Hematopoietic multipotent progenitor cell treated with erythropoietin and hydrocortisone succinate and interleukin-3 and kit ligand, for 17 days (in vitro differentiated cells): ENCODE measurements at regions not wholly inside any gene's neighbourhood (a gene's known extent, or its start where the extent isn't known, plus 50 kb on each side); places are given as distances from the start of the nearest gene placed in this dataset.

Source experiments
- DNase-seq: peaks from one replicate; pipeline ENCODE4 v3.0.0-alpha.2; 2015; ENCODE audit warnings: low spot score

GRCh38 chr6:134739299-134740026 lies 210.4 kb downstream of the ALDH8A1 start:
- DNase-seq: no peak

- DNase-seq: no peak
Measured at GRCh38 chr6:134738211-134738885, 211.6 kb downstream of the ALDH8A1 start.

- no peak for DNase-seq
Measured at GRCh38 chr6:134735461-134735860, 214.4 kb downstream of the ALDH8A1 start.

GRCh38 chr6:134734312-134734869 lies 215.5 kb downstream of the ALDH8A1 start:
- no peak for DNase-seq

- DNase-seq: no peak
Measured at GRCh38 chr6:134733801-134734200, 216.1 kb downstream of the ALDH8A1 start.

- DNase-seq: no peak
Measured at GRCh38 chr6:134732763-134733162, 217.1 kb downstream of the ALDH8A1 start.

GRCh38 chr6:134731615-134732014 lies 218.3 kb downstream of the ALDH8A1 start:
- DNase-seq: no peak

- no peak for DNase-seq
Measured at GRCh38 chr6:134730013-134730412, 219.9 kb downstream of the ALDH8A1 start.

GRCh38 chr6:134729561-134729960 lies 220.3 kb downstream of the ALDH8A1 start:
- no peak for DNase-seq

- DNase-seq: no peak
Measured at GRCh38 chr6:134727081-134727480, 222.8 kb downstream of the ALDH8A1 start.

- no peak for DNase-seq
Measured at GRCh38 chr6:134725590-134725989, 224.3 kb downstream of the ALDH8A1 start.

GRCh38 chr6:134724771-134725340 lies 225.0 kb downstream of the ALDH8A1 start:
- no peak for DNase-seq

GRCh38 chr6:134723081-134723871 lies 226.6 kb downstream of the ALDH8A1 start:
- DNase-seq: no peak

GRCh38 chr6:134722200-134722870 lies 227.6 kb downstream of the ALDH8A1 start:
- DNase-seq: no peak

GRCh38 chr6:134721060-134721405 lies 228.9 kb downstream of the ALDH8A1 start:
- DNase-seq: no peak

- no peak for DNase-seq
Measured at GRCh38 chr6:134720353-134721059, 229.4 kb downstream of the ALDH8A1 start.

GRCh38 chr6:134719911-134720310 lies 230.0 kb downstream of the ALDH8A1 start:
- DNase-seq: no peak

- no peak for DNase-seq
Measured at GRCh38 chr6:134719286-134719685, 230.6 kb downstream of the ALDH8A1 start.

GRCh38 chr6:134714679-134715078 lies 235.2 kb downstream of the ALDH8A1 start:
- DNase-seq: no peak

GRCh38 chr6:134714113-134714512 lies 235.8 kb downstream of the ALDH8A1 start:
- DNase-seq: no peak

- DNase-seq: no peak
Measured at GRCh38 chr6:134712311-134712710, 237.6 kb downstream of the ALDH8A1 start.
